SJSA1 (cell line): ENCODE measurements at regions not wholly inside any gene's neighbourhood (a gene's known extent, or its start where the extent isn't known, plus 50 kb on each side); places are given as distances from the start of the nearest gene placed in this dataset.

Experiments
- DNase-seq, 2 experiments: peaks; one replicate each; pipeline ENCODE4 v3.0.0-alpha.2; 2015 to 2020; ENCODE audit warnings: low spot score in 2 of 2, low read depth in 1 of 2
- H3K27ac ChIP-seq: fragments of 250-450 bp; sonication (Bioruptor Pico); 2 replicates; pipeline ENCODE4 v1.5.1; 2020; ENCODE audit warnings: mild to moderate bottlenecking, moderate library complexity
- H3K27me3 ChIP-seq: fragments of 250-450 bp; sonication (Bioruptor Pico); replicated peaks from 2 replicates; pipeline ENCODE4 v1.5.1; 2020; ENCODE audit warnings: mild to moderate bottlenecking, moderate library complexity
- H3K36me3 ChIP-seq: fragments of 250-450 bp; sonication (Bioruptor Pico); 2 replicates; pipeline ENCODE4 v1.5.1; 2020; ENCODE audit warnings: mild to moderate bottlenecking
- H3K4me1 ChIP-seq: fragments of 250-450 bp; sonication (Bioruptor Pico); replicated peaks from 2 replicates; pipeline ENCODE4 v1.6.1; 2021; ENCODE audit warnings: mild to moderate bottlenecking
- H3K4me3 ChIP-seq: fragments of 250-450 bp; sonication (Bioruptor Pico); 2 replicates; pipeline ENCODE4 v1.5.1; 2020; ENCODE audit warnings: mild to moderate bottlenecking
- H3K9me3 ChIP-seq: fragments of 250-450 bp; sonication (Bioruptor Pico); replicated peaks from 2 replicates; pipeline ENCODE4 v1.5.1; 2020; ENCODE audit warnings: mild to moderate bottlenecking

DNA sequence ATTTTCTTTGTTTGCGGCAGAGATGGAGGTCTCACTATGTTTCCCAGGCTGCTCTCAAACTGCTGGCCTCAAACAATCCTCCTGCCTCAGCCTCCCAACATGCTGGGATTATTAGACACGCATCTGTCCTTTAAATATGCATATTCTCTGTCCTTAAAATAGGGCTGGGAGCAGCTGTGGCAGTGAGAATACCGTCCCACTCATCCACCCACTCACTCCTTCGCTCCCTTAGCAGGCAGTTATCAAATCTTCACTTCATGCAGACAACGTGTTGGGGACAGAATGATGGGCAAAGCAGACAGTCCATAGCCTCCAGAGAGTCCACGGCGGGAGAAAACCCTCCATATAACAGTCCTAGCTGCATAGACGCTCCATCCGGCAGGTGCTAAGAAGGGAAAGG lies 179.4 kb downstream of the ZBTB18 start:
- H3K27ac ChIP-seq = no peak overlapping the region

DNA sequence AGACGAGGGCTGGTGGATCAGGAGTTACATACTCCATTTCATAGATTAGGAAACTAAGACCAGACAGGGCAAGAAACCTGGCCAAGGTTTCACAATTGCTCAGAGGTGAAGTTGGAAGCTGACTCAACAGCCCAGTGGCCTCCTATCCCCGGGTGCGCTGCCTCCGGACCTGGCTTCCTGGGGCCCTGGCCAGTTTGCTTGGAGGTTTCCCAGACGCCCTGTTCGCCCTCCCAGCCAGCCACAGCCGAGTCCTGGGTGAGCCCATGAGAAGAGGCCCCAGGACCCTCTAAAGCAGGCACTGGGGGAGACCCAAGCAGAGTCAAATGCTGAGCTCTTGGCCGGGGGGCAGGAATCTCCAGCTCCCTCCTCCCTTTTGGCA lies 180.1 kb downstream of the ZBTB18 start:
- Histone ChIP-seq H3K27ac (no peak overlapping the region), H3K36me3 (no peaks in the 10 kb centered on the region), H3K9me3 (no peaks in the 10 kb centered on the region), H3K27me3 (no peaks in the 10 kb centered on the region), H3K4me1 (peaks cover 17% of the 10 kb centered on the region), H3K4me3 (no peak overlapping the region)
- DNase-seq = no peak

More for the DNA sequence above, 179.4 kb downstream of the ZBTB18 start:
- Histone ChIP-seq H3K4me3 (no peak overlapping the region), H3K36me3 (no peaks in the 10 kb centered on the region), H3K9me3 (no peaks in the 10 kb centered on the region), H3K4me1 (peaks cover 21% of the 10 kb centered on the region), H3K27me3 (no peaks in the 10 kb centered on the region)
- DNase-seq = no peak

DNA sequence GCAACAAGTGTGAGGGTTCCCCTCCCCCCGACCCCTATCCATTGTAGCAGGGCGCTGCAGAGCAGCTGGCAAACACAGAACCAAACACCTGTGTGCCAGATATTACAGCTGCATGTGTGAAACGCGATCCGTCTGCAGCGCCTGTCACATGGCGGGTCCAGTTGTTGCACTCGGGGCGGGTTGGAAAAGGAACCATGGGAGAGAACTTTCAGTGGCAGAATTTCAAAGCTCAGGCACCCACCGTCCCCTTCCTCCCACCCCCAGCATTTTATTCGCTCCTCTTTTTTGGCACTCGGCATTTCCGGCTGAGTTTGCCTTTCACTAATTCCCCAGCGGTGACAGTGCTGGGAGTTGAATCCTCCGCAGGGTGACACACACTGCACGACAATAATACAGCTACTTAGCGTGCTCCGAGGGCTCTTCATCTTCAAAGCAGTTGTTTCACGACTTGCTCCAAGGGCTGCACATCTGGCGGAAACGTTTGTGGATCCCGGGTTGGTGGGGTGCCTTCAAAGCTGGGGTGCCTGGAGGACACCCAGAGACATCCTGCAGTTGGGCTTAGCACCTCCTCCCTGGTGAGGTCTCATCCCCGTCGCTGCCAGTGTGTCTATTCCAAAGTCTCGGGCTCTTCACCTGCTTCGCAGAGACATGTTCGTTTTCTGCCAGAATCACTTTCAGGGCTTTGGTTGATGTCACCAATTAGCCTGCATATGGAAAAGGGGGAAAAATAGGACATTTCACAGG lies 180.7 kb downstream of the ZBTB18 start:
- Histone ChIP-seq H3K4me3 (peak overlapping the region; percentile 5; the same call in 1 of the 2 replicates), H3K4me1 (peaks cover 12% of the 10 kb centered on the region), H3K27ac (no peak overlapping the region), H3K27me3 (no peaks in the 10 kb centered on the region), H3K9me3 (no peaks in the 10 kb centered on the region), H3K36me3 (no peaks in the 10 kb centered on the region)
- DNase-seq = no peak

DNA sequence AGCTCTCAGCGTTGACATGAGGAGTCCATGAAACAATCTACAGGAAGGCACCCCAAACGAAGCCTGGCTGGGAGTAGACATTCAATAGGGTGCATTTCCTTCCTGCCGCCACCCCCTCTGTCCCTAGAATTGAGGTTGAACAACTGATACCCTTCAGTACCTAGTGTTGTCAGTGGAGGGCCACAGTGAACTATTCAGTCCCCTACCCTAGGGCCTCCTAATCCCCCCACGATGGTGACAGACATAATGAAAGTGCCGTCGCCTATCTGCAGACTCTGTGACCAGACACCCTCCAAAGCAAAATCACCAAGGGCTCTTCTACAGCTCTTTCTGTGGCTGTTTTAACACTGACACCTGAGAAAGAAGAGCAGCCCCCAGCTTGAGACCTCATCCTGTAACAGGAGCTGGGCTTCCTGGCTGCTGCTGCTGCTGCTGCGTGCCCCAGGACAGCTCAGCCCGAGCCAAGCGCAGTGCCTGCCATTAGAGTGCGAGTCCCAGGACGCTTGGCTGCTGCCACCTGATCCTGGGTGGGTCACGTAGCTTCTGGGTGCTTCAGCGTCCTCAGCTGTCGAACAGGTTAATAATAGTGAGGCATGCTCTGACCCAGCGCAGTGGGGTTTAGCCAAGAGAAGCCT lies 183.0 kb downstream of the ZBTB18 start:
- H3K27ac ChIP-seq = no peak overlapping the region
- no peak for DNase-seq

DNA sequence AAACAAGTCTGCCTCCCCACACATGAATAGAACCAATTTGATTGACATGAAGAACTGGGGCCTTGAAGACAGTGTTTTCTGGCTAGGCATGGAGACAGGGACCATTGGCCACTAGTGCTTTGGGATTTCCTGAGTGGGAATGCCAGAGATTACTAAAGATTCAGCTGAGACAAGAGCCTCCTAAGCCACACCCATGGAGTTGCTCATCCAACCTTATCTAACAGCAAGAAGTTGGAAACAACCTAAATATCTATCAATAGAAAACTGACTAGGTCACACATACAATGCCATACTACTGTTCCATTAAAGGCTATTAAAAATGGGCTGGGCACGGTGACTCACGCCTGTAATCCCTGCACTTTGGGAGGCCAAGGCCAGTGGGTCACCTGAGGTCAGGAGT lies 184.1 kb downstream of the ZBTB18 start:
- Histone ChIP-seq H3K4me1 (peaks cover 17% of the 10 kb centered on the region), H3K27ac (no peak overlapping the region), H3K9me3 (no peaks in the 10 kb centered on the region), H3K4me3 (no peak overlapping the region), H3K27me3 (no peaks in the 10 kb centered on the region), H3K36me3 (no peaks in the 10 kb centered on the region)
- DNase-seq = no peak

More for the DNA sequence above, 183.0 kb downstream of the ZBTB18 start:
- Histone ChIP-seq H3K4me1 (peaks cover 17% of the 10 kb centered on the region), H3K4me3 (no peak overlapping the region), H3K9me3 (no peaks in the 10 kb centered on the region), H3K27me3 (no peaks in the 10 kb centered on the region), H3K36me3 (no peaks in the 10 kb centered on the region)

DNA sequence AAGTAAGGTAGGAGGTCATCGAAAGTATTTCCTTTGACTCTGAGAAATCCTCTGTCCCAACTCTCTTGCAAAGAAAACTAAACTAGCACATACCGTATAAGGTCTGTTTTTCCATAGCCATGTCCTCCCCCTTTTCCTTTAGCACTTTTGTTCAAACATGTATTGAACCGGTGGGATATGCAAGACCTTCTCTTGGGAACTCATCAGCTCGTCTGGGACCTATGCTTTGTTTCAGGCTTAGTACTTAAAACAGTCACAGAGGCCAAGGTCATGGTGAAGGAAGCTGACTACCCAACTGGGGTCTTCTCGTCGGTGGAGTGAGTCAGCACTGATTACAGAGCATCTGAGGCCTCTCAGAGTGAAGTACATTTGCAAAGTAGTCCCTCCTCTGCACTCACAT lies 185.0 kb downstream of the ZBTB18 start:
- no peak for DNase-seq
- Histone ChIP-seq H3K9me3 (no peaks in the 10 kb centered on the region), H3K36me3 (no peaks in the 10 kb centered on the region)

DNA sequence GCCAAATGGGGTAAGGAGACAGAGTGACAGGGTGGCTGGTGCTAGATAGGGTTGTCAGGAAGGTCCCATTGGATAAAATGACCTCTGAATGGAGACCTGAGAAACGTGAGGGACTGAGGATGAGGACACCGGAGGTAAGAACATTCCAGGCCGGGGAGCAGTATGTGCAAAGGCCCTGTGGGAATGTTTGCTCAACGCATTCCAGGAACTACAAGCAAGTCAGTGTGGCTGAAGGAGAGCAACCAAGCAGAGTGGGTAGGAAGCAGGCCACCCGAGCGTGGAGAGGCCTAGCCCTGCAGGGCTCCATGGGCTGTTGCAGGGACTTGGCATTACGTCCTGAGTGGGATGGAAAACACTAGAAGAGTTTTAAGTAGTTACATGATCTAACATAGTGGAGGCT lies 185.6 kb downstream of the ZBTB18 start:
- Histone ChIP-seq H3K27ac (no peak overlapping the region), H3K4me3 (no peak overlapping the region), H3K36me3 (no peaks in the 10 kb centered on the region), H3K4me1 (peaks cover 12% of the 10 kb centered on the region), H3K27me3 (no peaks in the 10 kb centered on the region), H3K9me3 (no peaks in the 10 kb centered on the region)
- DNase-seq = no peak

More for the DNA sequence above, 185.0 kb downstream of the ZBTB18 start:
- H3K4me3 ChIP-seq = no peak overlapping the region
- H3K4me1 ChIP-seq = peaks cover 17% of the 10 kb centered on the region
- H3K27ac ChIP-seq = no peak overlapping the region
- H3K27me3 ChIP-seq = no peaks in the 10 kb centered on the region

DNA sequence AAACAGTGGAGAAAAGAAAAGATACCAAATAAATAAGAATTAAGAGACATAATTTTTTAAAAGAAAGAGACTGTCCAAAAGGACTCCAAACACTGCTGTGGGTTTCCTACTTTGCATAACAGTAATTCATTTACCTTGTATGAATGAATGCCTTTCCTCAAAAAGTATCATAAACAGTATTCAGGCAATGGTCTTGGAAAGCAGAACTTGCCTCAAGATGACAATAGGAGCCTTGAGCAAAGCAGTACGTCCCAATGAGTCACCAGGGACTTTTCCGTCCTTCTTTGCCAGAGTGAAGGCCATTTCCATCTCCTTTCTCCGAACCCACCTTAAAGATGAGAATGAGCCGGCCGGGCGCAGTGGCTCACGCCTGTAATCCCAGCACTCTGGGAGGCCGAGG lies 186.4 kb downstream of the ZBTB18 start:
- H3K27ac ChIP-seq = no peak overlapping the region
- H3K4me1 ChIP-seq = peaks cover 8% of the 10 kb centered on the region
- no peak overlapping the region for H3K4me3 ChIP-seq
- no peaks in the 10 kb centered on the region for H3K27me3 ChIP-seq
- H3K36me3 ChIP-seq = no peaks in the 10 kb centered on the region
- H3K9me3 ChIP-seq = no peaks in the 10 kb centered on the region
- DNase-seq = no peak

DNA sequence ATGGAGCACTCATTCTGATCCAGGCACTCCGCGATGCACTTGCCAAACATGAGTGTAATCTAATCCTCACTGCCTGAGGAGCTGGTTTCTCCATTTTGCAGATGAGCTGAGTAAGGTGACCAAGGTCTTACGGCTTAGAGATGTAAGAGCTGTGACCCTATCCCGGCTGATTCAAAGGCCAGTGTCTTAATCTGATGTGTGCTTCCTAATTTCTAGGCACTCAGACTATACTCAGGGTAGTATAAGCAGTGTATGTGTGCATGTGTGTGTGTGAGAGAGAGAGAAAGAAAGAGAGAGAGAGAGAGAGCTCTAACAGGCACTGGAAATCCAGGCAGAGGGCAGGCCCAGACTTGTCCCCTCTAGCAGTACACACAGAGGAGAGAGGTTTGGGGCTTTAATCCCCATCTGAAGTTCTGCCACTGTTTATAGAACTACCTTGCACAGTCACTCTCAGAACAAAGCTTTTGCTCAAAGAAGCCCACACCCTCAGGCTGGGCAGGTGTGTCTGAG lies 188.2 kb downstream of the ZBTB18 start:
- no peak overlapping the region for H3K27ac ChIP-seq
- H3K27me3 ChIP-seq = no peaks in the 10 kb centered on the region
- no peaks in the 10 kb centered on the region for H3K36me3 ChIP-seq
- DNase-seq = no peak
- no peak overlapping the region for H3K4me3 ChIP-seq
- H3K9me3 ChIP-seq = no peaks in the 10 kb centered on the region
- H3K4me1 ChIP-seq = peaks cover 8% of the 10 kb centered on the region

DNA sequence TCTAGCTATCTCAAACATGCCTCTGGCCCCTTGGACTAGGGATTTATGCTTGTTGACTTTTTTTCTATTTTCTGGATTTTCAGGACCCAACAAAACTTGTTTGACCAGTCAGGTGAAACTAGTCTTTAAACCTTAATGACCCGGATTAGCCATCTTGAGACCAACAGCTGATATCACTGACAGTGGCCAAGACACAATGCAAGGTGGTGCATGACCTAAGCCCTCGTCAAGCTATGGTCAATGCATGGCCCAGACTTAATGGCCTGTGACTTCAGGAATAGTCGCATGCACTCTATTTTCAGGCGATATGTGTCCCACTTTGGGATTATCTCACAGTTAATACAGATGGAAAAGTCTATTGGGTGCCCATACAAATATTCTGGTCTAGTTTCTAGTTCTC lies 190.4 kb downstream of the ZBTB18 start:
- Histone ChIP-seq H3K9me3 (no peaks in the 10 kb centered on the region), H3K36me3 (no peaks in the 10 kb centered on the region), H3K27me3 (no peaks in the 10 kb centered on the region), H3K4me3 (no peak overlapping the region), H3K4me1 (peaks cover 8% of the 10 kb centered on the region), H3K27ac (no peak overlapping the region)
- no peak for DNase-seq

DNA sequence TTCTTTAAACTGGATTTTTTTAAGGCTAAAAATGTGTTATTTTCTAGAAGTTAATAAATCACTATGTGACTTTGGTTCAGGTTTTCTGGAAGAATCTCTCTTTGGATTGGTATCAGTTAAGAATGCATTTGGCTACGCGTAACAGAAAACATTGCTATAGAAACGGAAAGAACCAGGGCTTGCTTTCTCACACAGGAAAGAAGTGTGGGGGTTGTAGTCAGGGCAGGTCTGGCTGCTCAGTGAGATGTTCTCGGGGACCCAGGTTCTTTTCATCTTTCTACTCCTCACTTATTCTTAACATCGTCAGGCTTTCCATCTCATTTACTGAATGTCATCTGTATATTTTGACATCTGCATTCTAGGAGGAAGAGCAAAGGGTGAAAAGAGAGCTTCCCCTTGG lies 191.4 kb downstream of the ZBTB18 start:
- H3K9me3 ChIP-seq = no peaks in the 10 kb centered on the region
- no peak for DNase-seq
- H3K36me3 ChIP-seq = no peaks in the 10 kb centered on the region
- H3K4me1 ChIP-seq = peaks cover 4% of the 10 kb centered on the region
- no peaks in the 10 kb centered on the region for H3K27me3 ChIP-seq
- H3K27ac ChIP-seq = no peak overlapping the region
- H3K4me3 ChIP-seq = no peak overlapping the region

DNA sequence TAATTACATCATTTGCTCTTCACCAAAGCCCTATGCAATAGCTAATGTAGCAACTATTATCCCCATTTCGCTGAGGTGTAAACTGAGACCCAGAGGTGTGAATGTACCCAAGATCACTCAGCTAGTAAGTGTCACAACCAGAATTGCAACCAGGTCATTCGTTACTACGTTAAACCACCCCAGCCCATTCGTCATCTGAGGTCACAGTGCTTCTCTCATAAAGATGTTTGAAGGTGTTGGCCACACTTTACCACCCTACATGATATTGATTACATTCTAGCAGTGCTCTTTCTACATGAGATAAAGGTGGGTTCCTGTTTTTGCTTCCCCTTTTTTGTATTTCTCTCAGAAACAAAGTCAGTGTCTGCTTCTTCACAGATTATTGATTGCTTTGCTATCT lies 195.3 kb downstream of the ZBTB18 start:
- Histone ChIP-seq H3K27me3 (no peaks in the 10 kb centered on the region), H3K27ac (no peak overlapping the region), H3K36me3 (no peaks in the 10 kb centered on the region), H3K4me3 (no peak overlapping the region), H3K9me3 (no peaks in the 10 kb centered on the region), H3K4me1 (no peaks in the 10 kb centered on the region)
- no peak for DNase-seq

DNA sequence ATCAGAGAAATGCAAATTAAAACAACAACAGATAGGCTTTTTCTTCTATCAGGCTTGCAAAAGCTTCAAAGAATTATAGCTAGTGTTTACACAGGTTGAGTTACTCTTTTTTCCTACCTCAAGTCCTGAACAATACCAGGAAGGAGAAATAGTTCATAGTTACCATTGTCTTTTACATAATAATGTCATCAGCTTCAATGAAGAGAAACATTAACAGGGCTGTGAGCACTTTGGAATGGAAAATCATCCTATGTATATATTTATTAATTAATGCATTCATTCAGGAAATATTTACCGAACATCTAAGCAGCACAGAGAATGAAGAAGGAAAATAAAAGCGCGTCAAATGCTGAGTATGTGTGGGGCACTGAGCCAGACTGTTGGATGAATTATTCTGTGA lies 197.3 kb downstream of the ZBTB18 start:
- Histone ChIP-seq H3K4me3 (no peak overlapping the region), H3K36me3 (no peaks in the 10 kb centered on the region), H3K27ac (no peak overlapping the region), H3K27me3 (no peaks in the 10 kb centered on the region), H3K4me1 (no peaks in the 10 kb centered on the region), H3K9me3 (no peaks in the 10 kb centered on the region)
- DNase-seq = no peak

DNA sequence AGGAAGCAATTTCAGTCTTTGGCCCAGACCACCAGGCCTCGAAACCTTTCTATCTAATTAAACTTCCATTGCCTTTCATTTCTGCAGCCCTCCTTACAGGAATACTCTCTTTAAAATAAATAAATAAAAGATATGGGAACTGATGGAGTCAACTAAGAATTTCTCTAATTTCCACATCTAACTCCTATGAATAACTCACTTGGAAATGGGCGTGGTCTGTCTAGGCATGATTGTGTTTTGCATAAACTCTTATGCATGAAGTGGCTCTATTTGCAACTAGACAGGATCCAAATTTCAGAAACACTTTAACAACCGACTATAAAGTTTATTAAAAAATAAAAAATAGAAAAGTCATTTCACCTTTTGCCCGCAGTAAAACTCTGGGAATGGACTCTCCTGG lies 199.5 kb downstream of the ADSS2 start:
- Histone ChIP-seq H3K27me3 (no peaks in the 10 kb centered on the region), H3K4me3 (no peak overlapping the region), H3K36me3 (no peaks in the 10 kb centered on the region), H3K9me3 (no peaks in the 10 kb centered on the region), H3K27ac (no peak overlapping the region), H3K4me1 (no peaks in the 10 kb centered on the region)
- no peak for DNase-seq
